H1 (cell line): ENCODE measurements at regions not wholly inside any gene's neighbourhood (a gene's known extent, or its start where the extent isn't known, plus 50 kb on each side); places are given as distances from the start of the nearest gene placed in this dataset.

Experiments used
- CBX5 ChIP-seq: fragments of 300-800, 300-1000 bp; sonication (generic); IDR thresholded peaks from 2 replicates; pipeline ENCODE4 v1.7.1; 2016; ENCODE audit warnings: antibody characterized with exemption, low read length, low read depth
- CTBP2 ChIP-seq: IDR thresholded peaks from 2 replicates; pipeline ENCODE4 v1.7.0; 2011; ENCODE audit warnings: borderline replicate concordance, mild to moderate bottlenecking, moderate library complexity, mixed read lengths, low read length; ENCODE audit not compliant: insufficient read depth, insufficient read length
- EP300 ChIP-seq, 2 experiments: IDR thresholded peaks; 1 replicate in 1 of 2; 2 replicates in 1 of 2; pipeline ENCODE4 v1.6.1; 2011 to 2012; ENCODE audit warnings: low read depth in 2 of 2, low read length in 2 of 2, mild to moderate bottlenecking in 2 of 2, borderline replicate concordance in 1 of 2, inconsistent platforms in 1 of 2, moderate library complexity in 1 of 2
- HDAC6 ChIP-seq: IDR thresholded peaks from one replicate; pipeline ENCODE4 v1.7.1; 2012; ENCODE audit warnings: low read depth, mild to moderate bottlenecking, inconsistent platforms, low read length, moderate library complexity
- POU5F1 ChIP-seq: IDR thresholded peaks from 2 replicates; pipeline ENCODE4 v1.6.1; 2011; ENCODE audit warnings: low read depth, mild to moderate bottlenecking, low read length, moderate library complexity
- TAF1 ChIP-seq: IDR thresholded peaks from 2 replicates; pipeline ENCODE4 v1.6.1; 2011; ENCODE audit warnings: mild to moderate bottlenecking, low read depth, low read length
- TCF12 ChIP-seq: IDR thresholded peaks from 2 replicates; pipeline ENCODE4 v1.6.1; 2011; ENCODE audit warnings: low read depth, mild to moderate bottlenecking, low read length

- TF ChIP-seq CTBP2 (no peak), CBX5 (no peak), TCF12 (no peak), TAF1 (no peak), EP300 (IDR thresholded peaks at IDR 0.05; ENCODE audit: borderline replicate concordance in 1 of 2, low read depth in 2 of 2, low read length in 2 of 2) (no peak), HDAC6 (no peak), POU5F1 (no peak)
These were observed 103.5 kb downstream of the OLFM1 start (continued) for GRCh38 chr9:135190789-135191577.
